Breast epithelium (tissue), 4 donors: ENCODE measurements at regions not wholly inside any gene's neighbourhood (a gene's known extent, or its start where the extent isn't known, plus 50 kb on each side); places are given as distances from the start of the nearest gene placed in this dataset.

ENCODE experiments used
- DNase-seq, 2 donors: peaks; one replicate each; pipeline ENCODE4 v3.0.0-alpha.2; 2019; ENCODE audit warnings: low spot score in 2 of 2
- H3K27ac ChIP-seq, 2 donors: fragments of 200-600 bp; sonication (generic) in 1 of 2; one replicate each; pipeline ENCODE4 v1.5.1; 2016 to 2019; ENCODE audit warnings: mild to moderate bottlenecking in 1 of 2
- H3K27me3 ChIP-seq, 2 donors: fragments of 200-600 bp; sonication (generic) in 1 of 2; one replicate each; pipeline versions ENCODE4 v1.5.1 to v1.6.0; 2017 to 2019; ENCODE audit warnings: control low read depth in 1 of 2, mild to moderate bottlenecking in 1 of 2
- H3K36me3 ChIP-seq: fragments of 200-600 bp; one replicate; pipeline ENCODE4 v1.5.1; 2019
- H3K4me1 ChIP-seq, 2 donors: fragments of 200-600 bp; sonication (generic); one replicate each; pipeline ENCODE4 v1.5.1; 2016 to 2019; ENCODE audit warnings: control low read depth in 1 of 2
- H3K4me3 ChIP-seq, 3 donors: fragments of 200-600 bp; sonication (generic); 1 replicate in 2 of 3; 2 replicates in 1 of 3; pipeline ENCODE4 v1.5.1; 2016 to 2019; ENCODE audit warnings: mild to moderate bottlenecking in 3 of 3, moderate library complexity in 2 of 3
- H3K9me3 ChIP-seq, 2 donors: fragments of 200-600 bp; sonication (generic) in 1 of 2; one replicate each; pipeline ENCODE4 v1.5.1; 2016 to 2019; ENCODE audit warnings: control low read depth in 1 of 2
- POLR2A ChIP-seq: fragments of 450-650 bp; IDR thresholded peaks from one replicate; pipeline ENCODE4 v1.6.1; 2016; ENCODE audit warnings: antibody characterized with exemption, mild to moderate bottlenecking, moderate library complexity
- POLR2AphosphoS5 ChIP-seq, 3 donors: sonication (generic); formaldehyde crosslinking; IDR thresholded peaks; one replicate each; pipeline ENCODE4 v1.6.1; 2017; ENCODE audit warnings: antibody characterized with exemption in 3 of 3
- intact Hi-C: fragments of 100-400 bp; cut with DNase I; formaldehyde crosslinking; loops from one replicate; pipeline ENCODE4 v1.15.1; 2023; ENCODE audit warnings: low total_unique reads
- TF ChIP-seq, protein P1 (sequence below), 3 donors: fragments of 450-650 bp; IDR thresholded peaks; one replicate each; pipeline ENCODE4 v1.5.1; 2016 to 2017; ENCODE audit warnings: antibody characterized with exemption in 3 of 3, mild to moderate bottlenecking in 3 of 3, moderate library complexity in 3 of 3

DNA sequence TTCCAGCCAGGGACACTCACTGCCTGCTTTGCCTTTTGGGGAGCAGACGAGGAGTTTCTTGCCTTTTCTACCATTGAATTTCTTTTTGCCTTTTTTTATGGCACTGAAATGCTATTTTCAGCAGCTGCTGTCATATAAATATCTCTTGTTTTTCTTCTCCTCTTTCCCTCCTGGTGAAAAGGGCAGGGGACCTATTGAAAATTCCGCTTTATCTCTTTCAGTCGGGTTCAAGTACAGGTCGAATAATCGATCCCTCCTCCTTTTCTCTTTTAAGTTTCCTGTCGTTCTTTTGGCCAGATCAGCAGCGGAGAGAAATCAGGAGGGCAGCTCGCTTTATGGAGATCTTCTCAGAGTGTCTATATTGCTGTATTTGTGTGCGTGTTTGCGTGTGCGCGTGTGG, 67.4 kb upstream of the CASZ1 start:
- Histone ChIP-seq H3K27ac (no peak overlapping the region), H3K4me1 (peaks cover 0 to 5% of the 10 kb centered on the region in 2 donors), H3K36me3 (no peaks in the 10 kb centered on the region), H3K4me3 (no peak overlapping the region), H3K27me3 (peaks cover 0 to 8% of the 10 kb centered on the region in 2 donors), H3K9me3 (no peaks in the 10 kb centered on the region)
- TF ChIP-seq, protein P1, sequence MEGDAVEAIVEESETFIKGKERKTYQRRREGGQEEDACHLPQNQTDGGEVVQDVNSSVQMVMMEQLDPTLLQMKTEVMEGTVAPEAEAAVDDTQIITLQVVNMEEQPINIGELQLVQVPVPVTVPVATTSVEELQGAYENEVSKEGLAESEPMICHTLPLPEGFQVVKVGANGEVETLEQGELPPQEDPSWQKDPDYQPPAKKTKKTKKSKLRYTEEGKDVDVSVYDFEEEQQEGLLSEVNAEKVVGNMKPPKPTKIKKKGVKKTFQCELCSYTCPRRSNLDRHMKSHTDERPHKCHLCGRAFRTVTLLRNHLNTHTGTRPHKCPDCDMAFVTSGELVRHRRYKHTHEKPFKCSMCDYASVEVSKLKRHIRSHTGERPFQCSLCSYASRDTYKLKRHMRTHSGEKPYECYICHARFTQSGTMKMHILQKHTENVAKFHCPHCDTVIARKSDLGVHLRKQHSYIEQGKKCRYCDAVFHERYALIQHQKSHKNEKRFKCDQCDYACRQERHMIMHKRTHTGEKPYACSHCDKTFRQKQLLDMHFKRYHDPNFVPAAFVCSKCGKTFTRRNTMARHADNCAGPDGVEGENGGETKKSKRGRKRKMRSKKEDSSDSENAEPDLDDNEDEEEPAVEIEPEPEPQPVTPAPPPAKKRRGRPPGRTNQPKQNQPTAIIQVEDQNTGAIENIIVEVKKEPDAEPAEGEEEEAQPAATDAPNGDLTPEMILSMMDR (IDR thresholded peaks at IDR 0.05) = no peak
- TF ChIP-seq POLR2A (no peak), POLR2AphosphoS5 (IDR thresholded peaks at IDR 0.05) (no peak)
- DNase-seq = no peak
- intact Hi-C loops = loop anchor here (10.0 kb wide), 1 partner anchor 189 kb away; no protein-coding TSS in a partner anchor

DNA sequence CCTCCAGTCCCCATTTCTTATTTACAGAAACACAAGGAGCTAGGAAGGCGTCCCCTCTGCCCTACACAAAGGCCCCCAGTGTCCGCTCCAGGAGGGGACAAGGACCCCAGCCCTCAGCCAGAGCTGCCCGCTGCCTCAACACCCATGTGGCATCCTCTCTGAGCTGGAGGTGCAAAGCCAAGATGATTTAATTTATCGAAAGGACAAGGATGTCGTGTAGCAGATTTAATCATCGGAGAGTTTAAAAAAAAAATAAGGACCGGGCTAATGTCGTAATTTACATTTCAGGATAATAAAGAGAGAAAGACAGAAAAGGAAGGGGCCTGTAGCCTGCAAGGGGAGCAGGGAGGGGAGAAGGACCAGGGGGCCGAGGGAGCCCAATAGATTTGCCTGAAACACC, 68.3 kb upstream of the CASZ1 start:
- H3K4me3 ChIP-seq = no peak overlapping the region
- DNase-seq = no peak
- no peak for TF ChIP-seq POLR2A
- no peak for TF ChIP-seq POLR2AphosphoS5 (IDR thresholded peaks at IDR 0.05)
- TF ChIP-seq, protein P1 (IDR thresholded peaks at IDR 0.05) = no peak
- no peaks in the 10 kb centered on the region for H3K9me3 ChIP-seq
- H3K27me3 ChIP-seq = peaks cover 0 to 8% of the 10 kb centered on the region in 2 donors
- intact Hi-C loops = loop anchor here (10.0 kb wide), 1 partner anchor 190 kb away; no protein-coding TSS in a partner anchor
- no peak overlapping the region for H3K27ac ChIP-seq
- peaks cover 0 to 5% of the 10 kb centered on the region in 2 donors for H3K4me1 ChIP-seq
- H3K36me3 ChIP-seq = no peaks in the 10 kb centered on the region

DNA sequence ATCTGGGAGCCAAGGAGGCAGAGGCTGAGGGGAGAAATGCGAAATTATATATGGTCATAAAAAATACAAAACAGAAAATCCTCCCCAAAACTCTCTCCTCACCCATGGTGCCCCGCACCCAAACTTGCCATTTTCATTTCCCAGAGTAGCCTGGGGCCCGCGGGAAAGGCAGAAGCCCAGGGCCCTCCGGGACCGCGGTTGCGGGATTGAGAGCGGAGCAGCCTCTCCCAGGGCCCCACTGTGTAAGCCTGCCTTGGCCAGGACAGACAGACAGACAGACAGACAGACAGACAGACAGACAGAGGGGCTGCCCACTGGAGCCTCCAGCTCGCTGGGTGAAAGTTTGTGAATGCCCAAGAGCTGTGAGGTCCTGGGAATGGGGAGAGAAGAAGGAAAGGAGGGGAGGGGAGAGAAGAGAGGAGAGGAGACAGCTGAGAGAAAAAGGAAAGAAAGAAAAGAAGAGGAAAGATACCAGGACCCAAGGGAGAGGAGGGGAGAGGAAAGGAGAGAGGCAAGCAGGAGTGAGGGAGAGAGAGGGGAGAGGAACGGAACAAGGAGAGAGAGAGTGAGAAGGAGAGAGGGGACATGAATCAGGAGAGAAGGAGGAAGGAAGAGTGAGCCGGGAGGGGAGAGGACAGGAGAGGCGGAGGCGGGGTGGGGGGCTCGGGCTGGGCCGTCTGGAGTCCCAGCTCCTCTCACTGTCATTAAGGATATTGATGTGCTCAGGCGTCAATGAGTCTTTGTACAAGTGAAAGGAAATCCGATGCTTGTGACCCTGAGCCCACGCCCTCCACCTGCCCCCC, 69.3 kb upstream of the CASZ1 start:
- no peaks in the 10 kb centered on the region for H3K36me3 ChIP-seq
- no peak for TF ChIP-seq POLR2AphosphoS5 (IDR thresholded peaks at IDR 0.05)
- TF ChIP-seq, protein P1 (IDR thresholded peaks at IDR 0.05) = no peak
- TF ChIP-seq POLR2A = no peak
- H3K27ac ChIP-seq = no peak overlapping the region
- H3K4me1 ChIP-seq = peaks cover 0 to 5% of the 10 kb centered on the region in 2 donors
- no peak for DNase-seq
- intact Hi-C loops = loop anchor here (10.0 kb wide), 1 partner anchor 191 kb away; no protein-coding TSS in a partner anchor
- no peak overlapping the region for H3K4me3 ChIP-seq
- peaks cover 0 to 8% of the 10 kb centered on the region in 2 donors for H3K27me3 ChIP-seq
- H3K9me3 ChIP-seq = no peaks in the 10 kb centered on the region

DNA sequence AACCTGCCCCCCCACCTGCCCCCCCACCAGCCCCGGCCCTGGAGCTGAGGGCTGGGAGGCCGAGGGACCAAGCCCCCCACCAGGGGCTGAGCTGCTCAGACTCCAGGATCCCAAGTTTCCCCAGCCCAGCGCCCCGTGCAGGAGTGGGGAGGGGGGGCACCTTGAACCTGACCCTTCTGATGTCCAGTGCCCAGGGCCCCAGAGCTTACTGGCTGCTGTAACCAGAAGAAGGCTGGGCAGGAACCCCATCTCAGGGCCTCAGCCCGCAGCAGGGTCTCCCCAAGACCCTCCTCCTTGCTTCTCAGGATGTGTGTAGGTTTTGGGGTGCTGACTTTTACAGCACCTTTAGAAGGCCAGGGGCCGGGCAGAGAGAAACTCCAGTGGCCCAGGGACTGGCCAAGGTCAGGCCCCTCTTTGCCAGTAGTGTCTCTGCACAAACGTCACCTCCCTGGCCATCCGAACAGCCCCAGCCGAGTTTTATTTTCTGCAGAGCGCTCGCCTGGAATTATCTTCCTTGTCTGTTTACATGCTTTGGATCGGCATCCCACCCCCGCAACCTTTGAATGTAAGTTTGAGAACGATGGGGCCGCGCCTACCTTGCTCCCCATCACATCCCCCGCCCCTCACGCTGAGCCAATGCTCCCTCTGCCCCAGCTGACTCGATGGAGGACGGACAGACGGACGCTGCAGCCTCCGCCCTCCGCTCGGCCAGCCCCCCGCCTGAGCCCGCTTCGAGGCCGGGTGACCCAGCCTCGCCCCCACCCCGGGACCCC, 70.1 kb upstream of the CASZ1 start:
- no peaks in the 10 kb centered on the region for H3K9me3 ChIP-seq
- no peak overlapping the region for H3K27ac ChIP-seq
- peak overlapping the region; percentile 22 to 76 (median 56) for H3K4me3 ChIP-seq

More for the DNA sequence above, 70.1 kb upstream of the CASZ1 start:
- Histone ChIP-seq H3K27me3 (peaks cover 0 to 8% of the 10 kb centered on the region in 2 donors), H3K36me3 (no peaks in the 10 kb centered on the region), H3K4me1 (peaks cover 0 to 5% of the 10 kb centered on the region in 2 donors)
- intact Hi-C loops = loop anchor here (10.0 kb wide), 1 partner anchor 192 kb away; no protein-coding TSS in a partner anchor
- peak in 1 of 2 donors; percentile 35 for DNase-seq
- TF ChIP-seq POLR2AphosphoS5 (IDR thresholded peaks at IDR 0.05) = no peak
- no peak for TF ChIP-seq POLR2A
- TF ChIP-seq, protein P1 (IDR thresholded peaks at IDR 0.05) = no peak
